ENCODE measurements at regions not wholly inside any gene's neighbourhood (a gene's known extent, or its start where the extent isn't known, plus 50 kb on each side); places are given as distances from the start of the nearest gene placed in this dataset.

DNA sequence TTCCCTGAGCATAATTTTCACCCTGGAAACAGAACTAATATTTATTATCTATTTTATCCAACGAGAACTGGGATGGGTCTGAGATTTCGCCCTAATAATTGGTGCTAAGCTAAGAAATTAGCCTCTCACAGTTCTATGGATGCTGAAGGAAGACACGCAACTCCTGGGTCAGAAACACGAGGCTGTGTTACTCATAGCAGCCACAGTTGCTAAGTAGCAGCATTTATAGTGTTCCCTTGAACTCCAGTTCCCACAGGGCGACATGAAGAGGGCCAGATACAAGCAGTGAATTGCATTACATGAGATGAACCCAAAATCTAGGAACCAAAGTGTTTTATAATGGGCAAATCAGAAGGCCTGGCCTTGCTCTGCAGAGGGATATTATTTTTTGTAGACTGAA lies 109.8 kb upstream of the AGR3 start:
- Histone ChIP-seq H3K9me3 (ENCODE audit: low read depth) (no peaks in the 10 kb centered on the region), H3K36me3 (no peaks in the 10 kb centered on the region), H3K4me3 (no peak overlapping the region), H3K27me3 (no peaks in the 10 kb centered on the region), H3K27ac (no peak overlapping the region), H3K4me1 (ENCODE audit: low read depth) (no peaks in the 10 kb centered on the region)
- no peak for DNase-seq (ENCODE audit: low read depth in 1 of 2, low spot score in 1 of 2)
- TF ChIP-seq, protein P1, sequence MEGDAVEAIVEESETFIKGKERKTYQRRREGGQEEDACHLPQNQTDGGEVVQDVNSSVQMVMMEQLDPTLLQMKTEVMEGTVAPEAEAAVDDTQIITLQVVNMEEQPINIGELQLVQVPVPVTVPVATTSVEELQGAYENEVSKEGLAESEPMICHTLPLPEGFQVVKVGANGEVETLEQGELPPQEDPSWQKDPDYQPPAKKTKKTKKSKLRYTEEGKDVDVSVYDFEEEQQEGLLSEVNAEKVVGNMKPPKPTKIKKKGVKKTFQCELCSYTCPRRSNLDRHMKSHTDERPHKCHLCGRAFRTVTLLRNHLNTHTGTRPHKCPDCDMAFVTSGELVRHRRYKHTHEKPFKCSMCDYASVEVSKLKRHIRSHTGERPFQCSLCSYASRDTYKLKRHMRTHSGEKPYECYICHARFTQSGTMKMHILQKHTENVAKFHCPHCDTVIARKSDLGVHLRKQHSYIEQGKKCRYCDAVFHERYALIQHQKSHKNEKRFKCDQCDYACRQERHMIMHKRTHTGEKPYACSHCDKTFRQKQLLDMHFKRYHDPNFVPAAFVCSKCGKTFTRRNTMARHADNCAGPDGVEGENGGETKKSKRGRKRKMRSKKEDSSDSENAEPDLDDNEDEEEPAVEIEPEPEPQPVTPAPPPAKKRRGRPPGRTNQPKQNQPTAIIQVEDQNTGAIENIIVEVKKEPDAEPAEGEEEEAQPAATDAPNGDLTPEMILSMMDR (IDR thresholded peaks at IDR 0.05; ENCODE audit: low read depth, low read length), result no peak

DNA sequence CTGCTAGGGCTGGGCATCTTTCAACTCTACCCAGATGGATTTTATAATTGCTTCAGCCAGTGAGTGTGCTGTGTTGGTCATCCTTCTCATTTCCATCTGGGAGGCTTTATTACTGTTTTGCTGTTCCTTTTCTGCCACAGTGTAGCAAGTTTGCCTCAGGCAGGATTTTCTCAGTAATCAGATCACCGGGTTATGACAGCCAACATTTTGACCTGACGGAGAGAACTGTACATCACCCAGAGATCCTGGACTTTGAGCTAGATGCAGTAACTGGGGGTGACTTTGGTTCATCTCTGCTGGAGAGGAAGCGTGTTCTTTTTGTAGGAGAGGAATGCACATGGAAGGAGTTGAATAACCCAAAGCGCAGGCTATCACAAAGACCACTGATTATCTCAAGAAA lies 111.8 kb upstream of the AGR3 start:
- H3K36me3 ChIP-seq, result no peaks in the 10 kb centered on the region
- H3K4me3 ChIP-seq, result no peak overlapping the region
- TF ChIP-seq, protein P1 (IDR thresholded peaks at IDR 0.05; ENCODE audit: low read depth, low read length), result no peak
- DNase-seq (ENCODE audit: low read depth in 1 of 2, low spot score in 1 of 2), result no peak
- no peaks in the 10 kb centered on the region for H3K9me3 ChIP-seq (ENCODE audit: low read depth)
- H3K4me1 ChIP-seq (ENCODE audit: low read depth), result peaks cover 3% of the 10 kb centered on the region
- H3K27me3 ChIP-seq, result no peaks in the 10 kb centered on the region
- H3K27ac ChIP-seq, result no peak overlapping the region

DNA sequence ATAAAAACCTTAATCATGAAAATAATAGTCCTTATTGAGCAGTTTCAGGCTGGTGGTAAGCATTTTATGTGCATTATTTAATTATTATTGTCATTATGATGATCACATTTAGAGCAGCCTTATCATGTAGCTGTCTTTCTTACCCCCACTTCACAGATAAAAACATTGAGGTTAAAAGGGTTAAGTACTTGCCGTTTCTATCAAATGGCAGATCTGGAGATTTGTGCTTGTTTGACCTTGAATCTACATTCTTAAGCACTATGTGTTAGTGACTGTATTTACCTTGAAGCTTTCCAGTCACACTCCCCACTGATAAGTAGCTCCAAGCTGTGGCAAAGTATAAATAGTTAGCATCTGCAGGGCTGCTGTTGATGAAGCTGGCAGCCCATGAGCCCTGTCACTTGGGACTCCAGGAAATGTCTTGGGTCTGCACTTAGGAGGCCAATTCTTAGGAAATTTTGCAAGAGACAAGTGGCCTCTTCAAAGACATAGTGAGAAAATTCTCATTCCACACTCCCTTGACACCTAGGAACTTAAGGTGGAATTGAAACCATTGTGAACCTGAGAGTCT lies 116.8 kb upstream of the AGR3 start:
- H3K27me3 ChIP-seq, result no peaks in the 10 kb centered on the region
- no peak overlapping the region for H3K4me3 ChIP-seq
- H3K4me1 ChIP-seq (ENCODE audit: low read depth), result peaks cover 12% of the 10 kb centered on the region
- DNase-seq (ENCODE audit: low read depth in 1 of 2, low spot score in 1 of 2), result peak in 1 of 2 donors; percentile 73
- H3K9me3 ChIP-seq (ENCODE audit: low read depth), result no peaks in the 10 kb centered on the region
- peak overlapping the region; percentile 49 for H3K27ac ChIP-seq
- TF ChIP-seq, protein P1 (IDR thresholded peaks at IDR 0.05; ENCODE audit: low read depth, low read length), result no peak
- no peaks in the 10 kb centered on the region for H3K36me3 ChIP-seq

DNA sequence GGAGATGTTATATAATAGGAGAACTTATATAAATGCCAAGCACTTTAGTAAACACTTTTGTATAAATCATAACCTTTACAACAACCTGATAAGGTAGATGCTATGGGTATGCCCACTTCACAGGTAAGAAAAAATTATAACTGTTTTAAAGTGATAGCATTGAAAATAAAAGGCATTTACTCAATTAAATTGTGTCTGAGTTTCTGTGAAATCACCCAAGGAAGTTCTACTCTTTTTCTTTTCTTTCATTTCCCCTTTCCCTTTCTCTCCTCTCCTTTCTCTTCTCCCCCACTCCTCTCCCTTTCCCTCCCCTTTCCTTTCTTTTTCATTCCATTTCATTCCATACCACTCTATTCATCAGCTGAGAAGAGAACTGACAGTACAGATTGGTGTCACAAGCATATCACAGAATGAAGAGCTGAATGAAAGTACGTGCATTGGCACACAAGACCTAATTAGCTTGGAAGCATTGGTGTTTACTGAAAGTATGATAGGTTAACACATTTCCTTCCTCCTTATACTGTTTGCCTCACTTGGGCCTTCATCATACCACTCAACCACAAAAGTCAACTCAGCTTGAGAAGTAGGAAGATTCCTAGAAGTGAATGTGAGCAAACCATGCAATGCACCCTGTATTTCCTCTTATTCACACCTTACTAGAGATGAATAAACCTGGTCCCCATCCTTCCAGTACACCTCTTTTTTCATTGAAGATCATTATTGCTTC lies 117.9 kb upstream of the AGR3 start:
- Histone ChIP-seq H3K4me1 (ENCODE audit: low read depth) (peaks cover 12% of the 10 kb centered on the region), H3K4me3 (no peak overlapping the region), H3K27ac (peak overlapping the region; percentile 49), H3K27me3 (no peaks in the 10 kb centered on the region), H3K9me3 (ENCODE audit: low read depth) (no peaks in the 10 kb centered on the region), H3K36me3 (no peaks in the 10 kb centered on the region)
- TF ChIP-seq, protein P1 (IDR thresholded peaks at IDR 0.05; ENCODE audit: low read depth, low read length), result no peak
- no peak for DNase-seq (ENCODE audit: low read depth in 1 of 2, low spot score in 1 of 2)

DNA sequence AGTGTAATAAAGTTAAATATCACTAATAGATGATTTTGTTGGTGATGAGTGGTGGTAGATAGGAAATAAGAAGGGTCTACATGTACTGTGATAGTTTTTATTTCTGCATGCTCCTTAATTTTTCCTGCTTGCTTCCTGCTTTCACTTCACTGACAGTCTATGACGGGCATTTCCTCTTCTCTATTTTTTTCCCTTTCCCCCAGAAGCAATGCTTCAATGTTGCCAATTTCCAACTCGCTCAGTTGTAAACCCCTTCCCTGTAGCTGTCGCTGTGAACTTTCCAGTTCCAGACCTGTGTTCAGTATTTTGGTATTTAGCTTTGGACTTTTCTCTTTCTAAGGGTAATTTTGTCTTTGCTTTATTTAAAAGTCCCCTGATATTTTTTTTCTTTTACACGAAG lies 123.5 kb upstream of the AGR3 start:
- TF ChIP-seq, protein P1 (IDR thresholded peaks at IDR 0.05; ENCODE audit: low read depth, low read length), result no peak
- DNase-seq (ENCODE audit: low read depth in 1 of 2, low spot score in 1 of 2), result peak in 1 of 2 donors; percentile 38
- Histone ChIP-seq H3K36me3 (no peaks in the 10 kb centered on the region), H3K4me3 (no peak overlapping the region), H3K9me3 (ENCODE audit: low read depth) (no peaks in the 10 kb centered on the region), H3K27me3 (no peaks in the 10 kb centered on the region), H3K27ac (no peak overlapping the region), H3K4me1 (ENCODE audit: low read depth) (no peaks in the 10 kb centered on the region)

Measured in cardiac muscle cell (in vitro differentiated cells and primary cell).